WTC11 (cell line): ENCODE measurements at regions not wholly inside any gene's neighbourhood (a gene's known extent, or its start where the extent isn't known, plus 50 kb on each side); places are given as distances from the start of the nearest gene placed in this dataset.

Source experiments
- ATAC-seq: fragments of 200-7000 bp; cut with Tn5 transposase; 2 replicates; pipeline ENCODE4 v1.10.0; 2021; ENCODE audit warnings: mild to moderate bottlenecking, moderate library complexity
- CTCF ChIA-PET: fragments of 300-600 bp; sonication (Branson Sonifier 250); formaldehyde crosslinking; loops from one replicate; lab custom pipeline; 2021; ENCODE audit warnings: antibody characterized with exemption; lab: Charles Lee
- POLR2A ChIA-PET: fragments of 350-600 bp; sonication (Branson Sonifier 250); formaldehyde crosslinking; loops from one replicate; lab custom pipeline; 2021; ENCODE audit warnings: antibody characterized with exemption; lab: Charles Lee
- DNase-seq: peaks from one replicate; pipeline ENCODE4 v3.0.0; 2021; ENCODE audit warnings: low spot score
- H3K27ac Mint-ChIP-seq: 2 replicates; pipeline ENCODE4 v1.8.0; 2021; ENCODE audit warnings: mixed read lengths
- H3K27me3 Mint-ChIP-seq: 2 replicates; pipeline ENCODE4 v1.8.0; 2021; ENCODE audit warnings: low read depth, mild to moderate bottlenecking, moderate library complexity, mixed read lengths
- H3K36me3 Mint-ChIP-seq: 2 replicates; pipeline ENCODE4 v1.8.0; 2021; ENCODE audit warnings: mixed read lengths
- H3K4me1 Mint-ChIP-seq: 2 replicates; pipeline ENCODE4 v1.8.0; 2022; ENCODE audit warnings: mixed read lengths
- H3K4me3 Mint-ChIP-seq: 2 replicates; pipeline ENCODE4 v1.8.0; 2021; ENCODE audit warnings: mild to moderate bottlenecking, moderate library complexity, mixed read lengths
- H3K9me3 Mint-ChIP-seq: 2 replicates; pipeline ENCODE4 v1.8.0; 2021; ENCODE audit warnings: mixed read lengths
- ATF1 ChIP-seq: sonication (generic); formaldehyde crosslinking; IDR thresholded peaks from 2 replicates; pipeline ENCODE4 v1.8.1; 2023; ENCODE audit warnings: mild to moderate bottlenecking, moderate library complexity, missing genetic modification reagents
- CREB1 ChIP-seq: sonication (generic); formaldehyde crosslinking; IDR thresholded peaks from 2 replicates; pipeline ENCODE4 v1.8.0; 2023; ENCODE audit warnings: mild to moderate bottlenecking, missing genetic modification reagents
- E2F1 ChIP-seq: sonication (generic); formaldehyde crosslinking; IDR thresholded peaks from 2 replicates; pipeline ENCODE4 v1.8.0; 2022; ENCODE audit warnings: mild to moderate bottlenecking, missing genetic modification reagents
- ESRRA ChIP-seq: sonication (generic); formaldehyde crosslinking; IDR thresholded peaks from 2 replicates; pipeline ENCODE4 v1.8.1; 2022; ENCODE audit warnings: mild to moderate bottlenecking, missing genetic modification reagents, borderline replicate concordance
- GABPB1 ChIP-seq: sonication (generic); formaldehyde crosslinking; IDR thresholded peaks from 2 replicates; pipeline ENCODE4 v1.8.1; 2023; ENCODE audit warnings: mild to moderate bottlenecking, missing genetic modification reagents
- HMGXB4 ChIP-seq: sonication (generic); formaldehyde crosslinking; IDR thresholded peaks from 2 replicates; pipeline ENCODE4 v1.8.1; 2023; ENCODE audit warnings: mild to moderate bottlenecking, moderate library complexity, missing genetic modification reagents
- KAT7 ChIP-seq: sonication (generic); formaldehyde crosslinking; IDR thresholded peaks from 2 replicates; pipeline ENCODE4 v1.8.1; 2023; ENCODE audit warnings: missing genetic modification reagents, mild to moderate bottlenecking, borderline replicate concordance
- MYBL2 ChIP-seq: sonication (generic); formaldehyde crosslinking; IDR thresholded peaks from 2 replicates; pipeline ENCODE4 v1.8.1; 2023; ENCODE audit warnings: mild to moderate bottlenecking, moderate library complexity, missing genetic modification reagents
- NFE2L1 ChIP-seq: sonication (generic); formaldehyde crosslinking; IDR thresholded peaks from 2 replicates; pipeline ENCODE4 v1.8.1; 2023; ENCODE audit warnings: missing genetic modification reagents
- OVOL2 ChIP-seq: fragments of 250-450 bp; sonication (Bioruptor Pico); IDR thresholded peaks from 2 replicates; pipeline ENCODE4 v1.9.0; 2021; ENCODE audit warnings: mild to moderate bottlenecking, borderline replicate concordance
- PREB ChIP-seq: sonication (generic); formaldehyde crosslinking; IDR thresholded peaks from 2 replicates; pipeline ENCODE4 v1.8.1; 2022; ENCODE audit warnings: mild to moderate bottlenecking, missing genetic modification reagents, moderate library complexity, borderline replicate concordance
- STAT6 ChIP-seq: sonication (generic); formaldehyde crosslinking; conservative IDR thresholded peaks from 2 replicates; pipeline ENCODE4 v1.8.1; 2023; ENCODE audit warnings: mild to moderate bottlenecking, low read depth, missing genetic modification reagents, moderate library complexity
- ZNF219 ChIP-seq: sonication (generic); formaldehyde crosslinking; IDR thresholded peaks from 2 replicates; pipeline ENCODE4 v1.8.0; 2023; ENCODE audit warnings: missing genetic modification reagents, mild to moderate bottlenecking, borderline replicate concordance
- TF ChIP-seq, protein P1 (sequence below): sonication (generic); formaldehyde crosslinking; IDR thresholded peaks from 2 replicates; pipeline ENCODE4 v1.8.1; 2023; ENCODE audit warnings: mild to moderate bottlenecking, missing genetic modification reagents
- TF ChIP-seq, protein P2 (sequence below): sonication (generic); formaldehyde crosslinking; IDR thresholded peaks from 2 replicates; pipeline ENCODE4 v1.8.0; 2023; ENCODE audit warnings: mild to moderate bottlenecking, missing genetic modification reagents
- TF ChIP-seq, protein P3 (sequence below): sonication (generic); formaldehyde crosslinking; IDR thresholded peaks from 2 replicates; pipeline ENCODE4 v1.8.1; 2023; ENCODE audit warnings: mild to moderate bottlenecking, missing genetic modification reagents, moderate library complexity

DNA sequence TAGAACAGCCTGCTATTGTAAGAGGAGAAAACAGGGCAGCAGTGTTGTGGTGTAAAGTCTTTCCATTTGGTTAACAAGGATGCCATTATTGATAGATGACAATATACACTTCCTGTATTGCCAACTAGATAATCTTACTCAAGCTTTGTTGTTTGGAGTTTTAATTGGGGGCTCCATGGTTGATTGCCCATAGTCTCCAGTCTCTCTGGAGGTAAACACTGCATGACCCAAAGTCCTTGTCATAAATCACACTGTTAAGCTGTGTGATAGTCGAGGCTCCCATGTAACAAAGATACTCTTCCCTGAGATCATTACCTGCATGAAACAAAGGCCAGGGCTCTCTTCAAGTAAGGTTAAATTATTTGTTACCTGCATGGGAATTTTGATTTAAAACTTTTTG, 394.6 kb downstream of the C4orf33 start (continued):
- TF ChIP-seq ESRRA (no peak), MYBL2 (CRISPR knock-in tag) (no peak), STAT6 (CRISPR knock-in tag) (no peak), CREB1 (CRISPR knock-in tag) (no peak)

GRCh38 chr4:129498626-129499025, 402.7 kb downstream of the C4orf33 start:
- H3K36me3 Mint-ChIP-seq = no peaks in the 10 kb centered on the region
- CTCF ChIA-PET = no interaction called here

DNA sequence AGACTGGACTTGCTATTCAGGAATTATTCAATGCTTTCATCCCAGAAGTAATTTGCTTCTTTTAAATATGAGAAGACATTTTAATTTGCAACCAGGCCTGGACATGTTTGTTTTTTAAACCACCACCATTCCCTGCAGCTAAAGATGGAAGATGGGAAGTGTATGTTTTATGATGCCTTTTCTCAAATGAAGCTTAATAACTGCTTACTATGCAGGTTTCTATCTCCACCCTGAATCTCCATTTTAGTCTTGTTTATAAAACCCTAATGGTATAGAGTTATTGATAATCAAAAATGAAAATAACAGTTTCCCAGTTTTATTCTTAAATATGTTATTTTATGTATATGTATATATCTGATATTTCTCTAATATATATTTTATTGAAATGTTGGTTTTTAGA, 418.9 kb downstream of the C4orf33 start:
- DNase-seq = no peak
- peaks cover 4% of the 10 kb centered on the region; the same call in 1 of the 2 replicates for H3K9me3 Mint-ChIP-seq
- no peaks in the 10 kb centered on the region for H3K36me3 Mint-ChIP-seq
- H3K4me1 Mint-ChIP-seq = no peaks in the 10 kb centered on the region
- ChIA-PET CTCF (no interaction called here), POLR2A (no interaction called here)
- H3K27ac Mint-ChIP-seq = no peak overlapping the region
- ATAC-seq = no peak
- TF ChIP-seq PREB (CRISPR knock-in tag) = no peak
- no peak for TF ChIP-seq HMGXB4
- TF ChIP-seq, protein P1, sequence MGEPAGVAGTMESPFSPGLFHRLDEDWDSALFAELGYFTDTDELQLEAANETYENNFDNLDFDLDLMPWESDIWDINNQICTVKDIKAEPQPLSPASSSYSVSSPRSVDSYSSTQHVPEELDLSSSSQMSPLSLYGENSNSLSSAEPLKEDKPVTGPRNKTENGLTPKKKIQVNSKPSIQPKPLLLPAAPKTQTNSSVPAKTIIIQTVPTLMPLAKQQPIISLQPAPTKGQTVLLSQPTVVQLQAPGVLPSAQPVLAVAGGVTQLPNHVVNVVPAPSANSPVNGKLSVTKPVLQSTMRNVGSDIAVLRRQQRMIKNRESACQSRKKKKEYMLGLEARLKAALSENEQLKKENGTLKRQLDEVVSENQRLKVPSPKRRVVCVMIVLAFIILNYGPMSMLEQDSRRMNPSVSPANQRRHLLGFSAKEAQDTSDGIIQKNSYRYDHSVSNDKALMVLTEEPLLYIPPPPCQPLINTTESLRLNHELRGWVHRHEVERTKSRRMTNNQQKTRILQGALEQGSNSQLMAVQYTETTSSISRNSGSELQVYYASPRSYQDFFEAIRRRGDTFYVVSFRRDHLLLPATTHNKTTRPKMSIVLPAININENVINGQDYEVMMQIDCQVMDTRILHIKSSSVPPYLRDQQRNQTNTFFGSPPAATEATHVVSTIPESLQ = no peak
- no peak for TF ChIP-seq E2F1 (CRISPR knock-in tag)
- TF ChIP-seq, protein P2, sequence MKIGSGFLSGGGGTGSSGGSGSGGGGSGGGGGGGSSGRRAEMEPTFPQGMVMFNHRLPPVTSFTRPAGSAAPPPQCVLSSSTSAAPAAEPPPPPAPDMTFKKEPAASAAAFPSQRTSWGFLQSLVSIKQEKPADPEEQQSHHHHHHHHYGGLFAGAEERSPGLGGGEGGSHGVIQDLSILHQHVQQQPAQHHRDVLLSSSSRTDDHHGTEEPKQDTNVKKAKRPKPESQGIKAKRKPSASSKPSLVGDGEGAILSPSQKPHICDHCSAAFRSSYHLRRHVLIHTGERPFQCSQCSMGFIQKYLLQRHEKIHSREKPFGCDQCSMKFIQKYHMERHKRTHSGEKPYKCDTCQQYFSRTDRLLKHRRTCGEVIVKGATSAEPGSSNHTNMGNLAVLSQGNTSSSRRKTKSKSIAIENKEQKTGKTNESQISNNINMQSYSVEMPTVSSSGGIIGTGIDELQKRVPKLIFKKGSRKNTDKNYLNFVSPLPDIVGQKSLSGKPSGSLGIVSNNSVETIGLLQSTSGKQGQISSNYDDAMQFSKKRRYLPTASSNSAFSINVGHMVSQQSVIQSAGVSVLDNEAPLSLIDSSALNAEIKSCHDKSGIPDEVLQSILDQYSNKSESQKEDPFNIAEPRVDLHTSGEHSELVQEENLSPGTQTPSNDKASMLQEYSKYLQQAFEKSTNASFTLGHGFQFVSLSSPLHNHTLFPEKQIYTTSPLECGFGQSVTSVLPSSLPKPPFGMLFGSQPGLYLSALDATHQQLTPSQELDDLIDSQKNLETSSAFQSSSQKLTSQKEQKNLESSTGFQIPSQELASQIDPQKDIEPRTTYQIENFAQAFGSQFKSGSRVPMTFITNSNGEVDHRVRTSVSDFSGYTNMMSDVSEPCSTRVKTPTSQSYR (CRISPR knock-in tag) = no peak
- no peak overlapping the region for H3K4me3 Mint-ChIP-seq
- H3K27me3 Mint-ChIP-seq = no peaks in the 10 kb centered on the region

More at GRCh38 chr4:129498626-129499025, 402.7 kb downstream of the C4orf33 start:
- H3K4me1 Mint-ChIP-seq = no peaks in the 10 kb centered on the region
- no peak overlapping the region for H3K4me3 Mint-ChIP-seq
- no peak overlapping the region for H3K27ac Mint-ChIP-seq
- ATAC-seq (no peak), DNase-seq (no peak)
- no peaks in the 10 kb centered on the region for H3K9me3 Mint-ChIP-seq
- TF ChIP-seq KAT7 (CRISPR knock-in tag) (no peak), NFE2L1 (CRISPR knock-in tag) (no peak), GABPB1 (CRISPR knock-in tag) (no peak), ZNF219 (CRISPR knock-in tag) (no peak), OVOL2 (no peak), E2F1 (CRISPR knock-in tag) (no peak), ATF1 (no peak)
- TF ChIP-seq, protein P3, sequence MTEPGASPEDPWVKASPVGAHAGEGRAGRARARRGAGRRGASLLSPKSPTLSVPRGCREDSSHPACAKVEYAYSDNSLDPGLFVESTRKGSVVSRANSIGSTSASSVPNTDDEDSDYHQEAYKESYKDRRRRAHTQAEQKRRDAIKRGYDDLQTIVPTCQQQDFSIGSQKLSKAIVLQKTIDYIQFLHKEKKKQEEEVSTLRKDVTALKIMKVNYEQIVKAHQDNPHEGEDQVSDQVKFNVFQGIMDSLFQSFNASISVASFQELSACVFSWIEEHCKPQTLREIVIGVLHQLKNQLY (CRISPR knock-in tag) = no peak
- H3K27me3 Mint-ChIP-seq = no peaks in the 10 kb centered on the region
- POLR2A ChIA-PET = no interaction called here
